Prostate gland (tissue), 2 donors: ENCODE measurements at regions not wholly inside any gene's neighbourhood (a gene's known extent, or its start where the extent isn't known, plus 50 kb on each side); places are given as distances from the start of the nearest gene placed in this dataset.

Source experiments
- DNase-seq: peaks from one replicate; pipeline ENCODE4 v3.0.0-alpha.2; 2019; ENCODE audit warnings: low spot score
- H3K27ac ChIP-seq, 2 donors: fragments of 200-600 bp; sonication (generic); 2 replicates each; pipeline ENCODE4 v1.5.1; 2017 to 2019
- H3K27me3 ChIP-seq: fragments of 200-600 bp; sonication (generic); replicated peaks from 2 replicates; pipeline ENCODE4 v1.5.1; 2019; ENCODE audit not compliant: insufficient read depth
- H3K36me3 ChIP-seq, 2 donors: fragments of 200-600 bp; sonication (generic); 1 replicate in 1 of 2; 2 replicates in 1 of 2; pipeline versions ENCODE4 v1.5.1 to v1.8.1; 2017 to 2019
- H3K4me1 ChIP-seq: fragments of 200-600 bp; sonication (generic); replicated peaks from 2 replicates; pipeline ENCODE4 v1.5.1; 2019
- H3K4me3 ChIP-seq, 2 donors: fragments of 200-600 bp; sonication (generic); 2 replicates each; pipeline ENCODE4 v1.5.1; 2017 to 2019
- H3K9me3 ChIP-seq: fragments of 200-600 bp; sonication (generic); 2 replicates; pipeline ENCODE4 v1.5.1; 2017
- CTCF ChIP-seq, 4 experiments: fragments of 200-600 bp in 2 of 4; fragments of 450-650 bp in 2 of 4; sonication (generic) in 2 of 4; IDR thresholded peaks; 1 replicate in 3 of 4; 2 replicates in 1 of 4; pipeline ENCODE4 v1.5.1; 2016 to 2019; ENCODE audit warnings: antibody characterized with exemption in 4 of 4, mild to moderate bottlenecking in 2 of 4, moderate library complexity in 2 of 4
- POLR2A ChIP-seq: fragments of 450-650 bp; IDR thresholded peaks from one replicate; pipeline ENCODE4 v1.6.1; 2016; ENCODE audit warnings: antibody characterized with exemption, mild to moderate bottlenecking
- POLR2AphosphoS5 ChIP-seq: sonication (generic); formaldehyde crosslinking; IDR thresholded peaks from one replicate; pipeline ENCODE4 v1.6.1; 2017; ENCODE audit warnings: antibody characterized with exemption
- WGBS: methylation state at CpG from one replicate; pipeline ENCODE4 v1.1.5; 2018; 5-methylcytosine and 5-hydroxymethylcytosine counted together
- intact Hi-C: fragments of 100-400 bp; cut with DNase I; formaldehyde crosslinking; loops from one replicate; pipeline ENCODE4 v1.14.2; 2022

GRCh38 chr20:39248171-39248861 lies 286.2 kb downstream of the DHX35 start:
- 71% methylated on average over 15 of the region's 15 CpGs for WGBS
- Histone ChIP-seq H3K9me3 (no peaks in the 10 kb centered on the region), H3K36me3 (no peaks in the 10 kb centered on the region), H3K4me3 (no peak overlapping the region), H3K27me3 (no peaks in the 10 kb centered on the region), H3K27ac (no peak overlapping the region), H3K4me1 (no peaks in the 10 kb centered on the region)
- DNase-seq, result no peak
- TF ChIP-seq POLR2A (no peak), CTCF (IDR thresholded peaks at IDR 0.05) (no peak), POLR2AphosphoS5 (no peak)
- intact Hi-C loops, result no loop called here

GRCh38 chr20:39246436-39246835 lies 284.3 kb downstream of the DHX35 start:
- intact Hi-C loops, result no loop called here
- DNase-seq, result no peak
- H3K27me3 ChIP-seq, result no peaks in the 10 kb centered on the region
- WGBS, result 70% methylated on average over 4 of the region's 4 CpGs
- H3K4me3 ChIP-seq, result no peak overlapping the region
- no peak for TF ChIP-seq POLR2A
- TF ChIP-seq CTCF (IDR thresholded peaks at IDR 0.05), result no peak
- no peak for TF ChIP-seq POLR2AphosphoS5
- H3K9me3 ChIP-seq, result no peaks in the 10 kb centered on the region
- no peaks in the 10 kb centered on the region for H3K36me3 ChIP-seq
- H3K27ac ChIP-seq, result no peak overlapping the region
- H3K4me1 ChIP-seq, result no peaks in the 10 kb centered on the region

GRCh38 chr20:39245685-39246311 lies 283.7 kb downstream of the DHX35 start:
- Histone ChIP-seq H3K4me1 (no peaks in the 10 kb centered on the region), H3K36me3 (no peaks in the 10 kb centered on the region), H3K9me3 (no peaks in the 10 kb centered on the region), H3K4me3 (no peak overlapping the region), H3K27me3 (no peaks in the 10 kb centered on the region), H3K27ac (no peak overlapping the region)
- no peak for DNase-seq
- TF ChIP-seq POLR2A (no peak), POLR2AphosphoS5 (no peak), CTCF (IDR thresholded peaks at IDR 0.05) (no peak)
- intact Hi-C loops, result no loop called here
- WGBS, result 64% methylated on average over 1 of the region's 1 CpG

GRCh38 chr20:39243962-39244361 lies 281.8 kb downstream of the DHX35 start:
- Histone ChIP-seq H3K9me3 (no peaks in the 10 kb centered on the region), H3K4me1 (no peaks in the 10 kb centered on the region), H3K36me3 (no peaks in the 10 kb centered on the region), H3K4me3 (no peak overlapping the region), H3K27me3 (no peaks in the 10 kb centered on the region), H3K27ac (no peak overlapping the region)
- 47% methylated on average over 1 of the region's 1 CpG for WGBS
- DNase-seq, result no peak
- TF ChIP-seq POLR2AphosphoS5 (no peak), POLR2A (no peak), CTCF (IDR thresholded peaks at IDR 0.05) (no peak)
- intact Hi-C loops, result no loop called here

- Histone ChIP-seq H3K36me3 (no peaks in the 10 kb centered on the region), H3K27me3 (no peaks in the 10 kb centered on the region), H3K27ac (no peak overlapping the region), H3K9me3 (no peaks in the 10 kb centered on the region), H3K4me1 (no peaks in the 10 kb centered on the region), H3K4me3 (no peak overlapping the region)
- no peak for DNase-seq
- intact Hi-C loops, result no loop called here
- TF ChIP-seq POLR2AphosphoS5 (no peak), CTCF (IDR thresholded peaks at IDR 0.05) (no peak), POLR2A (no peak)
Observed at GRCh38 chr20:39242614-39243013, 280.5 kb downstream of the DHX35 start.
